K562 (cell line): ENCODE measurements at regions not wholly inside any gene's neighbourhood (a gene's known extent, or its start where the extent isn't known, plus 50 kb on each side); places are given as distances from the start of the nearest gene placed in this dataset.
A peak's percentile ranks its signal among the peaks of the same experiment; 100 is the strongest.

Experiments used
- CC2D1A ChIP-seq: fragments of 450-650 bp; IDR thresholded peaks from 2 replicates; pipeline ENCODE4 v1.6.1; 2017; ENCODE audit warnings: mild to moderate bottlenecking
- CTCF ChIP-seq, 3 experiments: IDR thresholded peaks in 2 of 3; conservative IDR thresholded peaks in 1 of 3; 2 replicates each; pipeline ENCODE4 v1.5.1; 2011 to 2012; ENCODE audit warnings: low read length in 3 of 3, mild to moderate bottlenecking in 3 of 3, control low read depth in 2 of 3, improper control_type of control experiment in 1 of 3, inconsistent platforms in 1 of 3, low read depth in 1 of 3, mixed read lengths in 1 of 3, moderate library complexity in 1 of 3; ENCODE audit not compliant: insufficient read depth in 2 of 3
- CTCFL ChIP-seq: IDR thresholded peaks from 2 replicates; pipeline ENCODE4 v1.6.1; 2011; ENCODE audit warnings: borderline replicate concordance, low read depth, mild to moderate bottlenecking, moderate library complexity, low read length; ENCODE audit not compliant: insufficient read depth, poor library complexity, severe bottlenecking
- DEAF1 ChIP-seq: fragments of 450-650 bp; formaldehyde crosslinking; IDR thresholded peaks from 2 replicates; pipeline ENCODE4 v1.4.0; 2020; ENCODE audit warnings: mild to moderate bottlenecking, moderate library complexity
- JUND ChIP-seq, 2 experiments: IDR thresholded peaks; 2 replicates in 1 of 2; 3 replicates in 1 of 2; pipeline ENCODE4 v1.6.1; 2011; ENCODE audit warnings: borderline replicate concordance in 2 of 2, low read depth in 2 of 2, low read length in 2 of 2, improper control_type of control experiment in 1 of 2, missing biosample characterization in 1 of 2, missing genetic modification characterization in 1 of 2, missing genetic modification reagents in 1 of 2
- MAX ChIP-seq: sonication (generic); formaldehyde crosslinking; IDR thresholded peaks from 2 replicates; pipeline ENCODE4 v1.9.0; 2022; ENCODE audit warnings: mild to moderate bottlenecking, missing genetic modification reagents
- MYNN ChIP-seq, 2 experiments: sonication (generic); formaldehyde crosslinking in 1 of 2; IDR thresholded peaks; 2 replicates each; pipeline versions ENCODE4 v1.5.0 to v1.6.1; 2016 to 2020; ENCODE audit warnings: antibody characterized with exemption in 1 of 2, missing genetic modification reagents in 1 of 2
- NRF1 ChIP-seq, 2 experiments: fragments of 450-650 bp; IDR thresholded peaks in 1 of 2; conservative IDR thresholded peaks in 1 of 2; 2 replicates each; pipeline ENCODE4 v1.6.1; 2014; ENCODE audit warnings: mild to moderate bottlenecking in 2 of 2
- SIRT6 ChIP-seq: IDR thresholded peaks from one replicate; pipeline ENCODE4 v1.6.1; 2012; ENCODE audit warnings: low read depth, mild to moderate bottlenecking, control low read depth, inconsistent platforms, low read length, moderate library complexity
- SMC3 ChIP-seq: conservative IDR thresholded peaks from 2 replicates; pipeline ENCODE4 v1.6.1; 2011; ENCODE audit warnings: low read depth, low read length, improper control_type of control experiment; ENCODE audit not compliant: insufficient read depth
- SRF ChIP-seq, 2 experiments: fragments of 250-450, 450-650 bp in 1 of 2; sonication (Bioruptor Pico) in 1 of 2; sonication (generic) in 1 of 2; formaldehyde crosslinking; IDR thresholded peaks; 2 replicates each; pipeline versions ENCODE4 v1.5.0 to v1.5.1; 2020 to 2022; ENCODE audit warnings: mild to moderate bottlenecking in 1 of 2, missing genetic modification reagents in 1 of 2
- TCF3 ChIP-seq: sonication (generic); formaldehyde crosslinking; IDR thresholded peaks from 2 replicates; pipeline ENCODE4 v1.4.0; 2020; ENCODE audit warnings: mild to moderate bottlenecking, missing genetic modification reagents

- TF ChIP-seq DEAF1: peak; percentile 61; the same call in 1 of the 2 replicates
- 0 out of 4 replicates have a peak, but pooled peaks have one; percentile 15 to 19 for TF ChIP-seq NRF1 (conservative IDR thresholded peaks at IDR 0.05 in 1 of 2, IDR thresholded peaks at IDR 0.05 in 1 of 2)
- TF ChIP-seq SMC3: peak; percentile 60
- peak; percentile 43 for TF ChIP-seq CTCFL
- TF ChIP-seq CTCF (IDR thresholded peaks at IDR 0.05 in 2 of 3, conservative IDR thresholded peaks at IDR 0.05 in 1 of 3; ENCODE audit: insufficient read depth in 2 of 3, low read depth in 1 of 3, low read length in 3 of 3): peak; percentile 81 to 90 (median 87)
- TF ChIP-seq JUND (IDR thresholded peaks at IDR 0.05; ENCODE audit: borderline replicate concordance, low read depth, low read length): no peak
- TF ChIP-seq JUND (tag; IDR thresholded peaks at IDR 0.05; ENCODE audit: borderline replicate concordance, low read depth, low read length): no peak
- no peak for TF ChIP-seq MAX
- TF ChIP-seq SRF (CRISPR knock-in tag; IDR thresholded peaks at IDR 0.05): peak in 1 of 2 experiments; percentile 78; a peak in 1 of 4 replicates
- 0 out of 2 replicates have a peak, but pooled peaks have one; percentile 60 for TF ChIP-seq CC2D1A
- no peak for TF ChIP-seq SIRT6
- 0 out of 2 replicates have a peak, but pooled peaks have one; percentile 52 for TF ChIP-seq MYNN (IDR thresholded peaks at IDR 0.05)
- TF ChIP-seq MYNN (CRISPR knock-in tag; IDR thresholded peaks at IDR 0.05): no peak
- TF ChIP-seq TCF3 (CRISPR knock-in tag): no peak
Measured at GRCh38 chr2:126244937-126245336, 411.0 kb upstream of the GYPC start (continued).
